HepG2 (cell line): ENCODE measurements at regions not wholly inside any gene's neighbourhood (a gene's known extent, or its start where the extent isn't known, plus 50 kb on each side); places are given as distances from the start of the nearest gene placed in this dataset.

Source experiments
- ATAC-seq: fragments of 200-7000 bp; cut with Tn5 transposase; 3 replicates; pipeline ENCODE4 v1.9.1; 2020; ENCODE audit warnings: mild to moderate bottlenecking, moderate library complexity
- BruUV-seq: library from RNA; stranded (reverse); fragments of 400-500 nt; replicated peaks from 2 replicates; lab custom pipeline; 2021; lab: Mats Ljungman, UMichigan
- CTCF ChIA-PET: fragments of 300-600 bp; formaldehyde crosslinking; extraction: SDS; loops from one replicate; lab custom pipeline; 2021; ENCODE audit warnings: low total read pairs, inconsistent platforms, low intra/inter-chr PET ratio; lab: Yijun Ruan, JAX
- POLR2A ChIA-PET: fragments of 350-600 bp; sonication (Branson Sonifier 250); formaldehyde crosslinking; loops from one replicate; lab custom pipeline; 2020; ENCODE audit warnings: antibody characterized with exemption, inconsistent platforms; lab: Yijun Ruan, JAX
- DNase-seq: peaks from one replicate; pipeline ENCODE4 v3.0.0-alpha.2; 2015; ENCODE audit warnings: low spot score
- FAIRE-seq: peaks from 3 replicates; lab custom pipeline; 2011; peaks lifted over from hg19 to GRCh38; lab: Jason Lieb, UNC
- H2AFZ ChIP-seq: one replicate; pipeline ENCODE4 v1.6.1; 2011; ENCODE audit warnings: low read length, inconsistent platforms
- H3K27ac ChIP-seq: fragments of 300-600 bp; 3 replicates; pipeline ENCODE4 v1.8.0; 2011; ENCODE audit warnings: mixed run types, mild to moderate bottlenecking, mixed read lengths, low read length, inconsistent platforms; ENCODE audit not compliant: insufficient read depth; ENCODE audit errors: extremely low read length
- H3K27me3 ChIP-seq, 2 experiments: fragments of 200-600 bp in 1 of 2; 2 replicates in 1 of 2; 3 replicates in 1 of 2; pipeline versions ENCODE4 v1.6.0 to v1.8.0; 2011; ENCODE audit warnings: low read length in 2 of 2, mild to moderate bottlenecking in 2 of 2, moderate library complexity in 2 of 2, inconsistent platforms in 1 of 2; ENCODE audit not compliant: insufficient read depth in 2 of 2, control insufficient read depth in 1 of 2
- H3K36me3 ChIP-seq, 2 experiments: fragments of 200-600 bp in 1 of 2; replicated peaks in 1 of 2; 2 replicates in 1 of 2; 3 replicates in 1 of 2; pipeline versions ENCODE4 v1.5.1 to v1.8.0; 2011; ENCODE audit warnings: low read length in 2 of 2, inconsistent platforms in 1 of 2; ENCODE audit not compliant: insufficient read depth in 2 of 2, control insufficient read depth in 1 of 2
- H3K4me1 ChIP-seq: 2 replicates; pipeline ENCODE4 v1.5.1; 2012; ENCODE audit warnings: low read length, inconsistent platforms; ENCODE audit not compliant: insufficient read depth
- H3K4me2 ChIP-seq: 2 replicates; pipeline ENCODE4 v1.6.0; 2011; ENCODE audit warnings: low read depth, low read length, inconsistent platforms
- H3K4me3 ChIP-seq, 3 experiments: fragments of 200-600 bp in 1 of 3; sonication (generic), shearing (Covaris generic) in 1 of 3; replicated peaks in 1 of 3; 2 replicates each; pipeline ENCODE4 v1.5.1; 2011 to 2016; ENCODE audit warnings: low read length in 3 of 3, inconsistent platforms in 2 of 3, low read depth in 2 of 3, mild to moderate bottlenecking in 2 of 3, control low read depth in 1 of 3, mixed read lengths in 1 of 3; ENCODE audit not compliant: insufficient read depth in 1 of 3
- H3K79me2 ChIP-seq: one replicate; pipeline ENCODE4 v1.6.1; 2011; ENCODE audit warnings: low read length, inconsistent platforms; ENCODE audit not compliant: insufficient read depth
- H3K9ac ChIP-seq: 2 replicates; pipeline ENCODE4 v1.6.0; 2011; ENCODE audit warnings: mild to moderate bottlenecking, low read depth, low read length, inconsistent platforms; ENCODE audit not compliant: insufficient read depth
- H3K9me3 ChIP-seq: 2 replicates; pipeline ENCODE4 v1.5.1; 2012; ENCODE audit warnings: mild to moderate bottlenecking, low read length
- H4K20me1 ChIP-seq: 2 replicates; pipeline ENCODE4 v1.6.0; 2011; ENCODE audit warnings: inconsistent platforms, mild to moderate bottlenecking, low read length, moderate library complexity; ENCODE audit not compliant: insufficient read depth
- BCLAF1 ChIP-seq: fragments of 450-650 bp; IDR thresholded peaks from 2 replicates; pipeline ENCODE4 v1.6.1; 2017; ENCODE audit warnings: mild to moderate bottlenecking
- GATA4 ChIP-seq: sonication (generic); IDR thresholded peaks from 2 replicates; pipeline ENCODE4 v1.6.1; 2016; ENCODE audit warnings: antibody characterized with exemption, low read depth, borderline replicate concordance
- GATAD1 ChIP-seq: IDR thresholded peaks from 2 replicates; pipeline ENCODE4 v1.6.1; 2016; ENCODE audit warnings: missing genetic modification reagents, missing compliant biosample characterization
- KLF12 ChIP-seq: sonication (generic); formaldehyde crosslinking; IDR thresholded peaks from 2 replicates; pipeline ENCODE4 v1.4.0; 2020; ENCODE audit warnings: missing genetic modification reagents, borderline replicate concordance
- MTA1 ChIP-seq: sonication (generic); formaldehyde crosslinking; IDR thresholded peaks from 2 replicates; pipeline ENCODE4 v1.4.0; 2020; ENCODE audit warnings: missing genetic modification reagents, mild to moderate bottlenecking, borderline replicate concordance
- STAG1 ChIP-seq: sonication (generic); formaldehyde crosslinking; IDR thresholded peaks from 2 replicates; pipeline ENCODE4 v1.4.0; 2020; ENCODE audit warnings: missing genetic modification reagents
- ZFP1 ChIP-seq: IDR thresholded peaks from 2 replicates; pipeline ENCODE4 v1.6.1; 2016
- ZMYM3 ChIP-seq: sonication (generic); formaldehyde crosslinking; IDR thresholded peaks from 2 replicates; pipeline ENCODE4 v1.5.1; 2020; ENCODE audit warnings: mild to moderate bottlenecking, missing genetic modification reagents
- ZNF281 ChIP-seq: sonication (generic); formaldehyde crosslinking; IDR thresholded peaks from 2 replicates; pipeline ENCODE4 v1.4.0; 2020; ENCODE audit warnings: missing genetic modification reagents, borderline replicate concordance
- ZNF546 ChIP-seq: sonication (generic); formaldehyde crosslinking; conservative IDR thresholded peaks from 2 replicates; pipeline ENCODE4 v1.8.1; 2023; ENCODE audit warnings: mild to moderate bottlenecking, missing genetic modification reagents
- ZNF576 ChIP-seq: sonication (generic); formaldehyde crosslinking; IDR thresholded peaks from 2 replicates; pipeline ENCODE4 v1.4.0; 2020; ENCODE audit warnings: mild to moderate bottlenecking, missing genetic modification reagents
- ZNF660 ChIP-seq: sonication (generic); formaldehyde crosslinking; IDR thresholded peaks from 2 replicates; pipeline ENCODE4 v1.5.1; 2020; ENCODE audit warnings: mild to moderate bottlenecking, low read depth, missing genetic modification reagents, borderline replicate concordance
- ZZZ3 ChIP-seq: sonication (generic); formaldehyde crosslinking; IDR thresholded peaks from 2 replicates; pipeline ENCODE4 v1.4.0; 2020; ENCODE audit warnings: missing genetic modification reagents, mild to moderate bottlenecking, borderline replicate concordance
- in situ Hi-C: cut with HindIII; loops from 2 replicates; pipeline ENCODE4 v1.10.0; 2017; ENCODE audit warnings: low pct_unique_long_range_greater_than_20kb; ENCODE audit not compliant: extremely low pct_ligation_motif_present
- intact Hi-C: fragments of 100-400 bp; cut with micrococcal nuclease; formaldehyde crosslinking; loops from one replicate; pipeline ENCODE4 v1.10.0; 2022; ENCODE audit not compliant: unreplicated experiment

DNA sequence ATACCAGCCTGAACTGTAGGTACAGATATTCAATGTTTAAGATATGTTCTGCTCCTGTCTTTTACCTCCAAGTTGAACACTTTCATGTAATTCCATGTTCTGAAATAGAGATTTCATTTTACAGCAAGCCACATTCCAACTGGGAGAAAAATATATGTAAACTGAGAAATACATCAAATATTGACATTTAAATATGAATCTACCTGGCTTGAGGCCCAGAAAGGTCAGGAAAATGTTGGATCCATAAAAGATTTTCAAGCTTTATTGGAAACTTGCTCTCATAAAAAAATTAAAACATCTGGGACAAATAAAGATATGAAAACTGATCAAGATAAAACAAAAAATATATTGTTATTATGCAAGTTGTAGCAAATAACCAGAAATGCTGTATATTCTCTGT is 1078.7 kb upstream of the ATXN8OS start:
- Histone ChIP-seq H4K20me1 (no peaks in the 10 kb centered on the region), H3K4me1 (no peaks in the 10 kb centered on the region), H2AFZ (no peak overlapping the region), H3K4me3 (no peak overlapping the region), H3K79me2 (no peaks in the 10 kb centered on the region), H3K27ac (no peak overlapping the region), H3K9me3 (no peaks in the 10 kb centered on the region), H3K9ac (no peak overlapping the region), H3K4me2 (no peak overlapping the region), H3K27me3 (no peaks in the 10 kb centered on the region), H3K36me3 (no peaks in the 10 kb centered on the region)
- no peak for TF ChIP-seq ZZZ3 (CRISPR knock-in tag)
- POLR2A ChIA-PET = no interaction called here
- intact Hi-C loops = no loop called here
- FAIRE-seq (no peak), DNase-seq (no peak), ATAC-seq (no peak)
- no TSS peak for BruUV-seq
- CTCF ChIA-PET = no interaction called here
- in situ Hi-C loops = no loop called here

GRCh38 chr13:69020120-69020519 is 1087.5 kb upstream of the ATXN8OS start:
- no peak overlapping the region for H2AFZ ChIP-seq
- no peaks in the 10 kb centered on the region for H3K9me3 ChIP-seq
- in situ Hi-C loops (no loop called here), intact Hi-C loops (no loop called here)
- ATAC-seq (no peak), DNase-seq (no peak), FAIRE-seq (no peak)
- no peak overlapping the region for H3K4me3 ChIP-seq
- TF ChIP-seq ZNF660 (CRISPR knock-in tag) (no peak), GATAD1 (CRISPR knock-in tag) (no peak), ZNF546 (CRISPR knock-in tag) (no peak), ZNF576 (CRISPR knock-in tag) (no peak), BCLAF1 (no peak), MTA1 (CRISPR knock-in tag) (no peak), ZMYM3 (CRISPR knock-in tag) (no peak), STAG1 (CRISPR knock-in tag) (no peak), ZNF281 (CRISPR knock-in tag) (no peak), ZFP1 (CRISPR knock-in tag) (no peak), KLF12 (CRISPR knock-in tag) (no peak), GATA4 (no peak)
- H3K27ac ChIP-seq = no peak overlapping the region
- no peaks in the 10 kb centered on the region for H3K27me3 ChIP-seq
- no TSS peak for BruUV-seq
- CTCF ChIA-PET = no interaction called here
- H4K20me1 ChIP-seq = no peaks in the 10 kb centered on the region
- H3K9ac ChIP-seq = no peak overlapping the region
- no peak overlapping the region for H3K4me2 ChIP-seq
- H3K79me2 ChIP-seq = no peaks in the 10 kb centered on the region
- H3K36me3 ChIP-seq = no peaks in the 10 kb centered on the region
- no peaks in the 10 kb centered on the region for H3K4me1 ChIP-seq
- POLR2A ChIA-PET = no interaction called here
